K562 (cell line): ENCODE measurements at regions not wholly inside any gene's neighbourhood (a gene's known extent, or its start where the extent isn't known, plus 50 kb on each side); places are given as distances from the start of the nearest gene placed in this dataset.

Source experiments
- ATAC-seq: fragments of 200-7000 bp; cut with Tn5 transposase; 3 replicates; pipeline ENCODE4 v1.9.1; 2020; ENCODE audit warnings: moderate library complexity
- BruUV-seq: library from RNA; stranded (reverse); fragments of 400-500 nt; replicated peaks from 2 replicates; lab custom pipeline; 2021; lab: Mats Ljungman, UMichigan
- CTCF ChIA-PET: fragments of 300-600 bp; formaldehyde crosslinking; extraction: SDS; loops from one replicate; lab custom pipeline; 2021; ENCODE audit warnings: low intra/inter-chr PET ratio; lab: Yijun Ruan, JAX
- POLR2A ChIA-PET: fragments of 300-600, 350-650 bp; sonication (Branson Sonifier 250); formaldehyde crosslinking; extraction: SDS; loops from one replicate; lab custom pipeline; 2021; ENCODE audit warnings: antibody characterized with exemption, inconsistent platforms; lab: Yijun Ruan, JAX
- DNase-seq, 4 experiments: peaks; one replicate each; pipeline versions ENCODE4 v3.0.0 to v3.0.0-alpha.2; 2011 to 2018; ENCODE audit warnings: low spot score in 3 of 4, mixed read lengths in 3 of 4; ENCODE audit errors: extremely low read depth in 1 of 4
- FAIRE-seq: peaks from 2 replicates; lab custom pipeline; 2011; peaks lifted over from hg19 to GRCh38; lab: Jason Lieb, UNC
- H2AFZ ChIP-seq: 2 replicates; pipeline ENCODE4 v1.6.0; 2011; ENCODE audit warnings: low read depth, low read length, control low read depth, inconsistent platforms
- H3K27ac ChIP-seq: fragments of 200-600 bp; 3 replicates; pipeline ENCODE4 v1.8.0; 2011; ENCODE audit warnings: low read depth, mild to moderate bottlenecking, control low read depth, inconsistent platforms, low read length, moderate library complexity, mixed read lengths; ENCODE audit errors: extremely low read depth
- H3K27me3 ChIP-seq, 2 experiments: fragments of 300-600 bp in 1 of 2; 2 replicates in 1 of 2; 3 replicates in 1 of 2; pipeline versions ENCODE4 v1.6.0 to v1.8.0; 2011; ENCODE audit warnings: inconsistent platforms in 2 of 2, low read length in 2 of 2, mild to moderate bottlenecking in 1 of 2, mixed read lengths in 1 of 2, moderate library complexity in 1 of 2; ENCODE audit not compliant: control insufficient read depth in 2 of 2, insufficient read depth in 2 of 2
- H3K36me3 ChIP-seq: fragments of 300-600 bp; 3 replicates; pipeline ENCODE4 v1.8.0; 2011; ENCODE audit warnings: mild to moderate bottlenecking, low read length, inconsistent platforms; ENCODE audit not compliant: control insufficient read depth, insufficient read depth
- H3K4me1 ChIP-seq, 2 experiments: fragments of 200-600 bp in 1 of 2; replicated peaks in 1 of 2; 2 replicates in 1 of 2; 3 replicates in 1 of 2; pipeline versions ENCODE4 v1.5.1 to v1.8.0; 2011; ENCODE audit warnings: inconsistent platforms in 2 of 2, low read length in 2 of 2, mild to moderate bottlenecking in 1 of 2, mixed read lengths in 1 of 2, moderate library complexity in 1 of 2; ENCODE audit not compliant: control insufficient read depth in 2 of 2, insufficient read depth in 2 of 2
- H3K4me2 ChIP-seq: 2 replicates; pipeline ENCODE4 v1.6.1; 2011; ENCODE audit warnings: low read length, control low read depth, inconsistent platforms, mixed read lengths; ENCODE audit not compliant: insufficient read depth
- H3K4me3 ChIP-seq: fragments of 200-600 bp; sonication (generic), shearing (Covaris generic); 2 replicates; pipeline ENCODE4 v1.5.1; 2016; ENCODE audit warnings: control low read depth, inconsistent platforms
- H3K79me2 ChIP-seq: fragments of 200-600 bp; 3 replicates; pipeline ENCODE4 v1.8.0; 2011; ENCODE audit warnings: low read length, inconsistent platforms; ENCODE audit not compliant: control insufficient read depth, insufficient read depth
- H3K9ac ChIP-seq, 2 experiments: 2 replicates each; pipeline versions ENCODE4 v1.6.0 to v1.6.1; 2011; ENCODE audit warnings: low read depth in 2 of 2, low read length in 2 of 2, control low read depth in 1 of 2, inconsistent platforms in 1 of 2, mild to moderate bottlenecking in 1 of 2, mixed read lengths in 1 of 2; ENCODE audit not compliant: insufficient read depth in 1 of 2
- H3K9me1 ChIP-seq: one replicate; pipeline ENCODE4 v1.6.0; 2011; ENCODE audit warnings: inconsistent platforms, mild to moderate bottlenecking, low read length, moderate library complexity; ENCODE audit not compliant: control insufficient read depth, insufficient read depth
- H3K9me3 ChIP-seq: replicated peaks from 2 replicates; pipeline ENCODE4 v1.5.1; 2011; ENCODE audit warnings: low read depth, low read length, inconsistent platforms; ENCODE audit not compliant: control insufficient read depth, insufficient read depth
- H4K20me1 ChIP-seq: replicated peaks from 2 replicates; pipeline ENCODE4 v1.6.1; 2011; ENCODE audit warnings: low read length, inconsistent platforms, mixed read lengths; ENCODE audit not compliant: control insufficient read depth, insufficient read depth
- CBX8 ChIP-seq: fragments of 200-600 bp; sonication (generic); IDR thresholded peaks from 2 replicates; pipeline ENCODE4 v1.6.1; 2012; ENCODE audit warnings: borderline replicate concordance, mixed run types, low read depth, mild to moderate bottlenecking, moderate library complexity, mixed read lengths, low read length, control low read depth, inconsistent platforms; ENCODE audit not compliant: poor library complexity, severe bottlenecking; ENCODE audit errors: extremely low read depth
- CSDE1 ChIP-seq, 2 experiments: fragments of 450-650 bp; IDR thresholded peaks; 2 replicates each; pipeline ENCODE4 v1.6.1; 2016; ENCODE audit warnings: mild to moderate bottlenecking in 1 of 2
- EGR1 ChIP-seq: fragments of 450-650 bp; conservative IDR thresholded peaks from 2 replicates; pipeline ENCODE4 v1.6.1; 2017; ENCODE audit warnings: mild to moderate bottlenecking
- FOXK2 ChIP-seq, 2 experiments: fragments of 450-650 bp; IDR thresholded peaks in 1 of 2; conservative IDR thresholded peaks in 1 of 2; 2 replicates each; pipeline ENCODE4 v1.6.1; 2016; ENCODE audit warnings: low read depth in 2 of 2, mild to moderate bottlenecking in 1 of 2
- GTF2A2 ChIP-seq: IDR thresholded peaks from 2 replicates; pipeline ENCODE4 v1.6.1; 2016; ENCODE audit warnings: mild to moderate bottlenecking, missing genetic modification characterization, missing compliant biosample characterization
- HMG20A ChIP-seq: fragments of 450-650 bp; formaldehyde crosslinking; conservative IDR thresholded peaks from 2 replicates; pipeline ENCODE4 v1.4.0; 2020; ENCODE audit warnings: mild to moderate bottlenecking, mixed read lengths
- NR3C1 ChIP-seq: sonication (generic); formaldehyde crosslinking; IDR thresholded peaks from 2 replicates; pipeline ENCODE4 v1.8.1; 2022; ENCODE audit warnings: missing genetic modification reagents
- PCBP2 ChIP-seq: fragments of 200-400 bp; formaldehyde crosslinking; IDR thresholded peaks from 2 replicates; pipeline ENCODE4 v1.6.1; 2018; ENCODE audit warnings: low read length, low read depth, mild to moderate bottlenecking, moderate library complexity; ENCODE audit not compliant: poor library complexity, severe bottlenecking
- POLR2H ChIP-seq: IDR thresholded peaks from 2 replicates; pipeline ENCODE4 v1.6.1; 2016; ENCODE audit warnings: missing genetic modification characterization, low read depth, mild to moderate bottlenecking, control low read depth, missing compliant biosample characterization, moderate library complexity
- SMAD3 ChIP-seq: fragments of 450-650 bp; formaldehyde crosslinking; conservative IDR thresholded peaks from 2 replicates; pipeline ENCODE4 v1.4.0; 2020; ENCODE audit warnings: mild to moderate bottlenecking
- ZNF431 ChIP-seq: sonication (generic); formaldehyde crosslinking; IDR thresholded peaks from 2 replicates; pipeline ENCODE4 v1.8.0; 2022; ENCODE audit warnings: mild to moderate bottlenecking, missing genetic modification reagents
- WGBS: fragments of 100-300 bp; shearing (Covaris generic); methylation state at CpG from one replicate; pipeline ENCODE4 v1.1.6; 2016; ENCODE audit warnings: low coverage, mixed read lengths; ENCODE audit not compliant: insufficient coverage; ENCODE audit errors: missing lambda C conversion rate; 5-methylcytosine and 5-hydroxymethylcytosine counted together
- in situ Hi-C: fragments of 300-500 bp; cut with MboI; formaldehyde crosslinking; loops from 4 replicates; pipeline ENCODE4 v1.15.0; 2018; ENCODE audit warnings: inconsistent platforms, mixed read lengths
- intact Hi-C: fragments of 100-400 bp; cut with micrococcal nuclease; formaldehyde crosslinking; loops from 2 replicates; pipeline ENCODE4 v1.14.2; 2022

GRCh38 chr13:56201834-56202233 lies 938.9 kb upstream of the PRR20A start (continued):
- TF ChIP-seq PCBP2 (no peak), SMAD3 (CRISPR knock-in tag) (no peak)

- Histone ChIP-seq H4K20me1 (no peaks in the 10 kb centered on the region), H3K9ac (no peak overlapping the region), H3K4me3 (no peak overlapping the region), H3K4me2 (no peak overlapping the region), H3K27ac (no peak overlapping the region), H3K9me3 (no peaks in the 10 kb centered on the region), H3K27me3 (no peaks in the 10 kb centered on the region), H3K79me2 (no peaks in the 10 kb centered on the region), H3K36me3 (no peaks in the 10 kb centered on the region), H3K9me1 (no peaks in the 10 kb centered on the region), H3K4me1 (no peaks in the 10 kb centered on the region), H2AFZ (no peak overlapping the region)
- ChIA-PET POLR2A (no interaction called here), CTCF (no interaction called here)
- FAIRE-seq, result no peak
- intact Hi-C loops (no loop called here), in situ Hi-C loops (no loop called here)
- BruUV-seq, result no TSS peak
- 0% methylated on average over 1 of the region's 1 CpG for WGBS
- ATAC-seq, result no peak
- no peak for DNase-seq
- TF ChIP-seq FOXK2 (conservative IDR thresholded peaks at IDR 0.05 in 1 of 2, IDR thresholded peaks at IDR 0.05 in 1 of 2; ENCODE audit: low read depth in 2 of 2), result no peak
- TF ChIP-seq CSDE1 (IDR thresholded peaks at IDR 0.05), result no peak
- no peak for TF ChIP-seq POLR2H (tag)
- TF ChIP-seq ZNF431 (CRISPR knock-in tag), result no peak
- TF ChIP-seq HMG20A (CRISPR knock-in tag), result no peak
- TF ChIP-seq EGR1, result no peak
- no peak for TF ChIP-seq NR3C1 (CRISPR knock-in tag)
- TF ChIP-seq GTF2A2 (tag), result no peak
- no peak for TF ChIP-seq CBX8
- TF ChIP-seq, all 486 proteins: peak for 0
These were observed 924.5 kb upstream of the PRR20A start for GRCh38 chr13:56216221-56216620.
